ENCODE measurements at regions not wholly inside any gene's neighbourhood (a gene's known extent, or its start where the extent isn't known, plus 50 kb on each side); places are given as distances from the start of the nearest gene placed in this dataset.
A peak's percentile ranks its signal among the peaks of the same experiment; 100 is the strongest.

DNA sequence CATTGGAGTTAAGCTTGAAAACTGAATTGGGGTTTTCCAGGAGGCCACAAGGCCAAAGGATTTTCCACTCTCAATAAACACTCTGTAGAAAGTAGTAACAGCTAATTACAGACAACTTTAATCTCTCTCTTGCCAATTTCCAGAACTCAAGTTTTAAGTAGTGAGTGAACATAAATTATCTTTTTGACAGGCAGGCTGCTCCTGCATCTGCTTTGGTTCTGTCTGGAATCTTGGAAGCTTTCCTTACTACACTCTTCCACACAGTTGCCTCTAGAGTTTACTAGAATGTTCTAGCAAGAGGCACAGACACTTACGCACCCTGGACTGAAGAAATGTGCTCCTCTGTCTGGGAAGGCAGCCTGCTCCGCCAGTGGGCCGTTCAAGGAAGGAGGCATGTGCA, 90.5 kb upstream of the WAC start:
- no peak overlapping the region for H2AK5ac ChIP-seq (ENCODE audit: low read depth, low read length)
- H4K8ac ChIP-seq (ENCODE audit: low read depth in 2 of 2, low read length in 2 of 2), result no peak overlapping the region
- in situ Hi-C loops (cut with MboI; ENCODE audit: low sequenced_read_pairs), result no loop called here
- no peaks in the 10 kb centered on the region for H3K9me1 ChIP-seq (ENCODE audit: insufficient read depth, low read length)
- no peak overlapping the region for H4K5ac ChIP-seq (ENCODE audit: low read depth, low read length)
- no peak overlapping the region for H2AK9ac ChIP-seq (replicated peaks; ENCODE audit: low read depth, low read length, poor library complexity)
- H3K4me3 ChIP-seq (ENCODE audit: insufficient read depth, low read depth, low read length), result no peak overlapping the region
- H3K4ac ChIP-seq (ENCODE audit: low read depth, low read length), result no peak overlapping the region
- ATAC-seq (ENCODE audit: low read depth) (no peak), DNase-seq (no peak)
- H3K9ac ChIP-seq (ENCODE audit: low read depth, low read length), result no peak overlapping the region
- BruUV-seq (replicated peaks), result no TSS peak
- no peak overlapping the region for H3K18ac ChIP-seq (ENCODE audit: low read depth, low read length)
- dilution Hi-C loops (cut with HindIII; ENCODE audit: low sequenced_read_pairs, unreplicated experiment), result no loop called here
- H3K9me3 ChIP-seq (ENCODE audit: control insufficient read depth, insufficient read depth, low read length), result no peaks in the 10 kb centered on the region
- no peak overlapping the region for H3K23ac ChIP-seq (ENCODE audit: low read depth, low read length)
- H4K20me1 ChIP-seq (ENCODE audit: insufficient read depth, low read length), result no peaks in the 10 kb centered on the region
- H3K4me1 ChIP-seq (ENCODE audit: control insufficient read depth, insufficient read depth, low read length), result no peaks in the 10 kb centered on the region
- intact Hi-C loops (cut with micrococcal nuclease), result no loop called here
- H3K27ac ChIP-seq (ENCODE audit: insufficient read depth, low read length), result no peak overlapping the region
- H2BK5ac ChIP-seq (ENCODE audit: low read depth, low read length, poor library complexity, severe bottlenecking), result no peak overlapping the region
- H3K14ac ChIP-seq (replicated peaks; ENCODE audit: low read depth, low read length), result no peak overlapping the region
- H3K27me3 ChIP-seq (ENCODE audit: control insufficient read depth, insufficient read depth, low read length), result peaks cover 15% of the 10 kb centered on the region
- TF ChIP-seq NFE2L2 (IDR thresholded peaks at IDR 0.05; ENCODE audit: low read depth, low read length) (no peak), RFX5 (IDR thresholded peaks at IDR 0.05; ENCODE audit: low read depth, low read length) (no peak), RCOR1 (IDR thresholded peaks at IDR 0.05; ENCODE audit: insufficient replicate concordance, low read length) (no peak), CHD1 (IDR thresholded peaks at IDR 0.05; ENCODE audit: low read depth, low read length) (no peak), POLR2A (IDR thresholded peaks at IDR 0.05; ENCODE audit: low read depth, low read length) (no peak), FOS (IDR thresholded peaks at IDR 0.05; ENCODE audit: low read depth, low read length) (no peak), BHLHE40 (IDR thresholded peaks at IDR 0.05; ENCODE audit: low read depth, low read length) (no peak), RAD21 (IDR thresholded peaks at IDR 0.05; ENCODE audit: low read length) (no peak), MAZ (IDR thresholded peaks at IDR 0.05; ENCODE audit: borderline replicate concordance, low read depth, low read length) (no peak), CEBPB (IDR thresholded peaks at IDR 0.05; ENCODE audit: low read depth, low read length) (no peak)
- TF ChIP-seq, protein P1, sequence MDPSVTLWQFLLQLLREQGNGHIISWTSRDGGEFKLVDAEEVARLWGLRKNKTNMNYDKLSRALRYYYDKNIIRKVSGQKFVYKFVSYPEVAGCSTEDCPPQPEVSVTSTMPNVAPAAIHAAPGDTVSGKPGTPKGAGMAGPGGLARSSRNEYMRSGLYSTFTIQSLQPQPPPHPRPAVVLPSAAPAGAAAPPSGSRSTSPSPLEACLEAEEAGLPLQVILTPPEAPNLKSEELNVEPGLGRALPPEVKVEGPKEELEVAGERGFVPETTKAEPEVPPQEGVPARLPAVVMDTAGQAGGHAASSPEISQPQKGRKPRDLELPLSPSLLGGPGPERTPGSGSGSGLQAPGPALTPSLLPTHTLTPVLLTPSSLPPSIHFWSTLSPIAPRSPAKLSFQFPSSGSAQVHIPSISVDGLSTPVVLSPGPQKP (IDR thresholded peaks at IDR 0.05; ENCODE audit: borderline replicate concordance, low read depth, low read length), result no peak
- TF ChIP-seq, protein P2, sequence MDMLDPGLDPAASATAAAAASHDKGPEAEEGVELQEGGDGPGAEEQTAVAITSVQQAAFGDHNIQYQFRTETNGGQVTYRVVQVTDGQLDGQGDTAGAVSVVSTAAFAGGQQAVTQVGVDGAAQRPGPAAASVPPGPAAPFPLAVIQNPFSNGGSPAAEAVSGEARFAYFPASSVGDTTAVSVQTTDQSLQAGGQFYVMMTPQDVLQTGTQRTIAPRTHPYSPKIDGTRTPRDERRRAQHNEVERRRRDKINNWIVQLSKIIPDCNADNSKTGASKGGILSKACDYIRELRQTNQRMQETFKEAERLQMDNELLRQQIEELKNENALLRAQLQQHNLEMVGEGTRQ (IDR thresholded peaks at IDR 0.05; ENCODE audit: low read depth, low read length), result no peak
- TF ChIP-seq, protein P3, sequence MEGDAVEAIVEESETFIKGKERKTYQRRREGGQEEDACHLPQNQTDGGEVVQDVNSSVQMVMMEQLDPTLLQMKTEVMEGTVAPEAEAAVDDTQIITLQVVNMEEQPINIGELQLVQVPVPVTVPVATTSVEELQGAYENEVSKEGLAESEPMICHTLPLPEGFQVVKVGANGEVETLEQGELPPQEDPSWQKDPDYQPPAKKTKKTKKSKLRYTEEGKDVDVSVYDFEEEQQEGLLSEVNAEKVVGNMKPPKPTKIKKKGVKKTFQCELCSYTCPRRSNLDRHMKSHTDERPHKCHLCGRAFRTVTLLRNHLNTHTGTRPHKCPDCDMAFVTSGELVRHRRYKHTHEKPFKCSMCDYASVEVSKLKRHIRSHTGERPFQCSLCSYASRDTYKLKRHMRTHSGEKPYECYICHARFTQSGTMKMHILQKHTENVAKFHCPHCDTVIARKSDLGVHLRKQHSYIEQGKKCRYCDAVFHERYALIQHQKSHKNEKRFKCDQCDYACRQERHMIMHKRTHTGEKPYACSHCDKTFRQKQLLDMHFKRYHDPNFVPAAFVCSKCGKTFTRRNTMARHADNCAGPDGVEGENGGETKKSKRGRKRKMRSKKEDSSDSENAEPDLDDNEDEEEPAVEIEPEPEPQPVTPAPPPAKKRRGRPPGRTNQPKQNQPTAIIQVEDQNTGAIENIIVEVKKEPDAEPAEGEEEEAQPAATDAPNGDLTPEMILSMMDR (conservative IDR thresholded peaks at IDR 0.05; ENCODE audit: low read depth, low read length), result no peak
- H3K4me2 ChIP-seq (ENCODE audit: low read depth, low read length), result no peak overlapping the region
- no peak overlapping the region for H3K56ac ChIP-seq (ENCODE audit: extremely low read depth, insufficient read depth, low read length)
- ChIA-PET POLR2A (ENCODE audit: unreplicated experiment) (no interaction called here), CTCF (interaction anchor here (0.6 kb wide), 2 partner anchors 731 to 890 kb away, joined by 3 to 4 read pairs; no protein-coding TSS in a partner anchor)
- H3K36me3 ChIP-seq (ENCODE audit: control insufficient read depth, insufficient read depth, low read length), result no peaks in the 10 kb centered on the region
- no peak overlapping the region for H2BK15ac ChIP-seq (ENCODE audit: low read depth, low read length)
- peak overlapping the region; percentile 65 for H2AFZ ChIP-seq (replicated peaks; ENCODE audit: low read length, poor library complexity)
- no peaks in the 10 kb centered on the region for H3K79me1 ChIP-seq (ENCODE audit: low read depth in 1 of 2, low read length in 2 of 2)
- no peak overlapping the region for H4K91ac ChIP-seq (ENCODE audit: insufficient read depth, low read depth, low read length)
- WGBS, 2 experiments (ENCODE audit: extremely low coverage in 2 of 2, insufficient read length in 1 of 2), result 50% methylated on average over 2 of the region's 3 CpGs; no CpG with 5 or more reads in 1 of the 2 experiments
- H2BK20ac ChIP-seq (ENCODE audit: low read depth, low read length), result no peak overlapping the region
- H2BK120ac ChIP-seq (ENCODE audit: low read depth, low read length), result no peak overlapping the region

Measured in IMR-90 (cell line).